Kidney (tissue), 13 donors: ENCODE measurements at regions not wholly inside any gene's neighbourhood (a gene's known extent, or its start where the extent isn't known, plus 50 kb on each side); places are given as distances from the start of the nearest gene placed in this dataset.
"Not testable (repeated sequence)": the region's sequence is repeated elsewhere in the genome, so short reads cannot be mapped to it uniquely, and the experiment has no call there.

Experiments
- DNase-seq, 5 donors: peaks; one replicate each; pipeline ENCODE4 v3.0.0-alpha.2; 2013 to 2020
- FAIRE-seq: peaks from 2 replicates; lab custom pipeline; 2012; peaks lifted over from hg19 to GRCh38; lab: Jason Lieb, UNC
- H3K27ac ChIP-seq, 2 donors: one replicate each; pipeline ENCODE4 v1.7.0; 2013; ENCODE audit warnings: low read depth in 2 of 2, low read length in 2 of 2, inconsistent platforms in 1 of 2
- H3K27me3 ChIP-seq: one replicate; pipeline ENCODE4 v1.7.1; 2013; ENCODE audit warnings: low read length, inconsistent platforms; ENCODE audit not compliant: control insufficient read depth, insufficient read depth
- H3K36me3 ChIP-seq, 3 donors: one replicate each; pipeline versions ENCODE4 v1.7.0 to v1.7.1; 2013; ENCODE audit warnings: low read length in 3 of 3, control low read depth in 1 of 3, inconsistent platforms in 1 of 3; ENCODE audit not compliant: insufficient read depth in 3 of 3, control insufficient read depth in 2 of 3
- H3K4me1 ChIP-seq, 3 donors: one replicate each; pipeline versions ENCODE4 v1.7.0 to v1.7.1; 2013; ENCODE audit warnings: low read length in 3 of 3, inconsistent platforms in 1 of 3, low read depth in 1 of 3; ENCODE audit not compliant: control insufficient read depth in 2 of 3, insufficient read depth in 2 of 3
- H3K4me3 ChIP-seq, 3 donors: one replicate each; pipeline versions ENCODE4 v1.7.0 to v1.8.1; 2013; ENCODE audit warnings: low read length in 3 of 3, control low read depth in 1 of 3, inconsistent platforms in 1 of 3
- H3K9ac ChIP-seq, 3 donors: one replicate each; pipeline versions ENCODE4 v1.7.0 to v1.7.1; 2013; ENCODE audit warnings: low read length in 3 of 3, control low read depth in 1 of 3, inconsistent platforms in 1 of 3
- H3K9me3 ChIP-seq, 3 donors: one replicate each; pipeline versions ENCODE4 v1.7.0 to v1.7.1; 2013; ENCODE audit warnings: low read length in 3 of 3, control low read depth in 1 of 3, inconsistent platforms in 1 of 3; ENCODE audit not compliant: control insufficient read depth in 2 of 3, insufficient read depth in 1 of 3
- CTCF ChIP-seq: IDR thresholded peaks from 3 replicates; pipeline ENCODE4 v1.5.1; 2012; ENCODE audit warnings: mild to moderate bottlenecking, moderate library complexity, borderline replicate concordance; ENCODE audit not compliant: insufficient read depth; ENCODE audit errors: extremely low read depth
- intact Hi-C: fragments of 100-400 bp; cut with DNase I; formaldehyde crosslinking; loops from one replicate; pipeline ENCODE4 v1.11.1; 2022
- donor health status: control.
- donor health status: control.
- donor health status: control.
- donor health status: control.
- donor health status: control.
- donor health status: DM: yes; HTN: yes; CAD: no.
- donor health status: Normal renal cell carcinoma (clear cell type).

GRCh38 chr7:91357379-91357778 lies 93.1 kb downstream of the FZD1 start:
- H3K4me1 ChIP-seq, result peaks cover 0 to 11% (median 0%) of the 10 kb centered on the region in 3 donors
- no peak overlapping the region for H3K4me3 ChIP-seq
- TF ChIP-seq CTCF, result no peak
- no peaks in the 10 kb centered on the region for H3K27me3 ChIP-seq
- H3K9me3 ChIP-seq, result no peaks in the 10 kb centered on the region
- no peaks in the 10 kb centered on the region for H3K36me3 ChIP-seq
- FAIRE-seq (no peak), DNase-seq (no peak)
- H3K27ac ChIP-seq, result no peak overlapping the region
- intact Hi-C loops, result no loop called here
- no peak overlapping the region for H3K9ac ChIP-seq

DNA sequence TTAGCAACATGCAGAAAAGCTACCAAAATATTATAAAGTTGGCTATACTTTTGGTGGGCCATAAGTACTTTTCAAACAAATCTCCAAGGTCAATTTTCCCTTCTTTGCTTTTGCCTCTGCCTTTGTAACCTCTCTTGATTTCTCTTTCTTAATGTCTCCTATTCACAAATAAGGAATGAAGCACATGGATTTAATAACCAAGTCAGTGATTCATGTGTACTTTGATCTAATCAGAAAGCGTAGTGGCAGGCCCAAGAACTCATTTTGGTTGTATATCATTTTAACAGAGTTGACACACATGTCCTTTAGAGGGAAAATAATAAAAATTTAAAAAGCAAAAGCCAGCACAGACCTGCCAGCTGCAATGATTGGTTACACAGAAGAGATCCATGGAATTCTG lies 93.7 kb downstream of the FZD1 start:
- FAIRE-seq, result no peak
- DNase-seq, result no peak
- Histone ChIP-seq H3K36me3 (no peaks in the 10 kb centered on the region), H3K9ac (no peak overlapping the region), H3K4me1 (peaks cover 0 to 11% (median 0%) of the 10 kb centered on the region in 3 donors), H3K9me3 (no peaks in the 10 kb centered on the region), H3K27ac (no peak overlapping the region), H3K4me3 (no peak overlapping the region), H3K27me3 (no peaks in the 10 kb centered on the region)
- TF ChIP-seq CTCF, result no peak
- intact Hi-C loops, result no loop called here

GRCh38 chr7:91358303-91358702 lies 94.1 kb downstream of the FZD1 start:
- Histone ChIP-seq H3K36me3 (no peaks in the 10 kb centered on the region), H3K9me3 (no peaks in the 10 kb centered on the region), H3K4me3 (no peak overlapping the region), H3K9ac (no peak overlapping the region), H3K27me3 (no peaks in the 10 kb centered on the region), H3K4me1 (peaks cover 0 to 11% (median 0%) of the 10 kb centered on the region in 3 donors), H3K27ac (no peak overlapping the region)
- TF ChIP-seq CTCF, result no peak
- DNase-seq (peak in 1 of 5 donors; percentile 73), FAIRE-seq (no peak)
- intact Hi-C loops, result no loop called here

- DNase-seq, H3K27ac ChIP-seq, H3K27me3 ChIP-seq, intact Hi-C loops, H3K4me1 ChIP-seq, FAIRE-seq, H3K9ac ChIP-seq, H3K36me3 ChIP-seq, H3K9me3 ChIP-seq, H3K4me3 ChIP-seq: not testable (repeated sequence)
These were observed 100.9 kb downstream of the FZD1 start for GRCh38 chr7:91365097-91365496.
